ENCODE measurements at regions not wholly inside any gene's neighbourhood (a gene's known extent, or its start where the extent isn't known, plus 50 kb on each side); places are given as distances from the start of the nearest gene placed in this dataset.

DNA sequence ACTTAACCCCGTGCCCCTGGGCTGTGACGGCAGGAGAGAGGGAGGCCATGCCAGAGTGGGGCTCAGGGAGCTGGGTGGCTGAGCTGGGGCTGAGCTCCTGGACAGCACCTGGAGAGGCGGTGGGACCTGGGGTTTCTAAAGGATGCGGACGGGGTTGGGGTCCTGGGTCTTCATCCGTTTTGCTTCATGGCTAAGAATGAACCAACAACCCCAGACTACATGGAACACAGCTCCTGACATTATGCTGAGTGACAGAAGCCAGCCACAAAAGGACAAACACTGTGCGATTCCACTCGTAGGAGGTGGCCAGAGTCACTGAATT, 60.6 kb downstream of the NCOR2 start:
- TF ChIP-seq, protein P1, sequence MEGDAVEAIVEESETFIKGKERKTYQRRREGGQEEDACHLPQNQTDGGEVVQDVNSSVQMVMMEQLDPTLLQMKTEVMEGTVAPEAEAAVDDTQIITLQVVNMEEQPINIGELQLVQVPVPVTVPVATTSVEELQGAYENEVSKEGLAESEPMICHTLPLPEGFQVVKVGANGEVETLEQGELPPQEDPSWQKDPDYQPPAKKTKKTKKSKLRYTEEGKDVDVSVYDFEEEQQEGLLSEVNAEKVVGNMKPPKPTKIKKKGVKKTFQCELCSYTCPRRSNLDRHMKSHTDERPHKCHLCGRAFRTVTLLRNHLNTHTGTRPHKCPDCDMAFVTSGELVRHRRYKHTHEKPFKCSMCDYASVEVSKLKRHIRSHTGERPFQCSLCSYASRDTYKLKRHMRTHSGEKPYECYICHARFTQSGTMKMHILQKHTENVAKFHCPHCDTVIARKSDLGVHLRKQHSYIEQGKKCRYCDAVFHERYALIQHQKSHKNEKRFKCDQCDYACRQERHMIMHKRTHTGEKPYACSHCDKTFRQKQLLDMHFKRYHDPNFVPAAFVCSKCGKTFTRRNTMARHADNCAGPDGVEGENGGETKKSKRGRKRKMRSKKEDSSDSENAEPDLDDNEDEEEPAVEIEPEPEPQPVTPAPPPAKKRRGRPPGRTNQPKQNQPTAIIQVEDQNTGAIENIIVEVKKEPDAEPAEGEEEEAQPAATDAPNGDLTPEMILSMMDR (IDR thresholded peaks at IDR 0.05) = no peak
- TF ChIP-seq POLR2A (IDR thresholded peaks at IDR 0.05) = no peak

Data from thyroid gland (tissue), 4 donors.